Germinal center (tissue), 1 donor: ENCODE measurements at regions not wholly inside any gene's neighbourhood (a gene's known extent, or its start where the extent isn't known, plus 50 kb on each side); places are given as distances from the start of the nearest gene placed in this dataset.

ENCODE experiments used
- DNase-seq: peaks from one replicate; pipeline ENCODE4 v3.0.0; 2012; ENCODE audit warnings: mixed read lengths, low spot score

GRCh38 chr1:38331496-38332210, 285.1 kb upstream of the POU3F1 start:
- no peak for DNase-seq

- DNase-seq, result no peak
Measured at GRCh38 chr1:38330799-38331198, 284.2 kb upstream of the POU3F1 start.

- DNase-seq, result no peak
Measured at GRCh38 chr1:38329644-38330043, 283.1 kb upstream of the POU3F1 start.

DNA sequence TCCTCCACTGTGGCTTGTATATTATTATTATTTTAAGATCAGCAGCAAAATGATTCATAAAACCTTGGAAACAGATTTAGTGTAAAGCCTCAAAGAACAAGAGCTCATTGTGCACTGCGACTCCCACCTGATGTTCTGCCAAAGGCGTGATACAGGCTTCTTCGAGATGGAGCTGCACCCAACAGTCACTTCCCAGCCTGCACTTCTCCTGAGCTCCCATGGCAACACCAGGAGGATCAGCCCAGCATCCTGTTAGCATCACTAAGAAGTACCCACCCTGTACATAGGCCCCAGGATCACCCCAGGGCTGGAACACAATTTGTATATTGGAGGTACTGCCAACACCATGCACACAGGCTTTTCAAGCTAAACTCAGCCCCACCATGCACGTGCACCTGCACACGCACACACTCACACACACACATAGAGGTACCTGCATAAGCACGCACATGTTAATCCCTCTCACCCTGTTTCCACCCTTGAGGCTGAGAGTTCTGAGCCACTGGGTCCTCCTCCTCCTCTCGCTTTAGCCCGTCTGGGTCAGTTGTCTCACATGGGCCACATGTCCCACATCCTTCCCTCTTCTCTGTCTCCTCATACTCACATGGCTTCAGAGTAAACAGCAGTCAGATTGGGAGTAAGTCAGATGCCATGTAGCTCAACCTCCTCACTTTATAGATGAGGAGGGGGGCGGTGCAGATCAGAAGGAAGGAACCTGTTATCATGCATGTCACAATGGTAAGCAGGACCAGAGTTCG, 281.9 kb upstream of the POU3F1 start:
- DNase-seq, result no peak

DNA sequence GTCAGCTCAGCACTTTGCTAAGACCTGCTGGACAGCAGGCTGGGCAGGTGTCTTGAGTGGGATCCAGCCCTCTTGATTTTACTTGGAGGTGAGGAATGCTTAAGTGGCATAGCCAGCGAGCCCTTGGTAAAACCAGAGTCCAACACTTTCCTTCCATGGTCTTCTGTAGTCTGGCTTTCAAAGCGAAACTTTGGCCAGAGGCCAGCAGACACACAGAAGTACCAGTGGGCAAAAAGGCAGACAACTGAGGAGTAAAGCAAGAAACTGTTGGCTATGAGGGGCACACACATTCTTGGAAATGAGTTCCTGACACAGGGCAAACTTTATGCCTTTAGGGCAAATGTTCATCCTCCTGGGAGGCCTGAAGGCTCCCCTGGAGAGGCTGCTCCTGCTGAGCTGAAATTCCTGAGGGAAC, 281.0 kb upstream of the POU3F1 start:
- DNase-seq, result no peak

- no peak for DNase-seq
Measured at GRCh38 chr1:38326856-38327255, 280.3 kb upstream of the POU3F1 start.

DNA sequence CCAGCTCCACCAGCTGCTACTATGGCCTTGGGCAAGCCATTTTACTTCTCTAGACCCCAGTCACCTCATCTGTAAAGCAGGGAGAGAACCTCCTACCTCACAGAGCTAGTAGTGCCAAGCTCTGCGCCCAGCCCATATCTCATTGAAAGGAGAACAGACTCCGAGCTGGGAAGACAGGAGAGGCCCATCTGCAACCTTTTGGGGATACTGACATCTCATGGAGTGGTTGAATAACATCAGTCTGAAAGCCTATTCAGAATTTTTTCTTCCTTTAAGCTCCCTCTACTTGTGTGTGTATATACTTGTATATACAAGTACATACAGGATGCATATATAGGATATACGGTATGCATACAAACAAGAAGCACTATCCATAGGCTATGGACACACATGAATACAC, 279.5 kb upstream of the POU3F1 start:
- DNase-seq, result no peak

GRCh38 chr1:38312753-38313152, 266.2 kb upstream of the POU3F1 start:
- DNase-seq, result no peak

GRCh38 chr1:38310079-38310478, 263.5 kb upstream of the POU3F1 start:
- DNase-seq, result no peak

DNA sequence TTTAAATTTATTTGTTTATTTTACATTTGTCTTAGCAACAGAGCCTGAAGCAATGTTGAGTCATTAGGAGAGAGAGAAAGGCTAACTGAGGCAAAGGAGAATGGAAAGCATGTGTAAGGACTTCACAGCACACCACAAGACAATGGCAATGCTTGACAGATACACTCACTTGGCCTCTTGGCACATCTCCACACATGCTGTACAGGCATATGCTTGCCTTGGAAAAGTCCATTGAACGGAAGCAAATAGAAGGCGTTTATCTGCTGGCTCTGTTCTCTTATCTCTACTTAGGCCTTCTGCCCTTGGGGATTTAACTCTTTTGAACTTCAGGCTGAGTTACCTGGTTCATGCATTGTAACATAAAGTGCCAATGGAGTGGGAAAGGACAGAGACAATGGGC, 262.2 kb upstream of the POU3F1 start:
- no peak for DNase-seq

DNA sequence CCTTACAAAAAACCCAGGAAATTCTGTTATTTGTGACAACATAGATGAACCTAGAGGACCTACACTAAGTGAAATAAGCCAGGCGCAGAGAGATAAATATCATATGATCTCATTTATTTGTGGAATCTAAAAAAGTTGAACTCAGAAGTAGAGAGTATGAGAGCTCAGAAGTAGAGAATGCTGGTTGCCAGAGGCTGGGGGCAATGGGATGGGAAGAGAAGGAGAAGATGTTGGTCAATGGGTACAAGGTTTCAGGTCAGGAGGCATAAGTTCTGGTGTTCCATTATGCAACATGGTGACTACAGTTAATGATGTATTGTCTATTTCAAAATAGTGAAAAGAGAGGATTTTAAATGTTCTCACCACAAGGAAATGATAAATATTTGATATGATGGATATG, 259.1 kb upstream of the POU3F1 start:
- no peak for DNase-seq

DNA sequence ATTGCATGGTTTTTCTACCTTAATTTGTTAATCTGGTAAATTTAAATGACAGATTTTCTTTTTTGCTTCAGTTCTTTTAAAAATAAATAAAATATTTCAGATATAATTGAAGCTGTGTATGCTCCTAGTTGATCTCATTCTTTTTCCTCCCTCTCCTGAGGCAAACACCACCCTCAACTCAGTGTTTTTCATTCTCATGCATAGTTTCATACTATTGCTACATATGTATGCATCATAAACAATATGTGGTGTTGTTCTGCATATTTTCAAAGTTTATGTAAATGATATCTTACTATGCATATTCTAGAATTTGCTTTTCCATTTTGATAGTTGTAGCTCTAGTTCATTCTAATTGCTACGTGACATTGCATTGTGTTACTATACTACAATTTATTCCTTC, 257.2 kb upstream of the POU3F1 start:
- no peak for DNase-seq

GRCh38 chr1:38301040-38301439, 254.4 kb upstream of the POU3F1 start:
- no peak for DNase-seq

- DNase-seq, result no peak
Measured at GRCh38 chr1:38300616-38301015, 254.0 kb upstream of the POU3F1 start.

DNA sequence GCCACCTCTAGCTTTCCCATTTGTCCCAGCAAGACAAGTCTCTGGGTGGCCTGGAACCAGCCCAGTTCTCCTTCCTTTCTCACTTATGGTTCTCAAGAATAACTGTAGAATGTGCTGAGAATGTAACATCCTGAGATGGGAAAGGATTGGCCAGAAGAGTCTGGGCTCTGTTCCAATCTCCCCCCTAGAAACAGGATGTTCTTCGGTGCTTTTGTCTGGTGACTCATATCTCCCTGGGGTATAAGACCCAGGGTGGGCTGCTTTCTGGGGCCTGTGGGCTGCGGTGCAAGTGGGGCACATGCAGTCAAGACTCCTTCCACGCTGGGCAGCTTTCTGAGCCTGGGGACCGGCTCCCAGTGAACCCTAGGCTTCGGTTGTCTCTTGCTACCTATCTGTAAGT, 251.2 kb upstream of the POU3F1 start:
- DNase-seq, result no peak

- DNase-seq, result no peak
Measured at GRCh38 chr1:38297246-38297645, 250.7 kb upstream of the POU3F1 start.

DNA sequence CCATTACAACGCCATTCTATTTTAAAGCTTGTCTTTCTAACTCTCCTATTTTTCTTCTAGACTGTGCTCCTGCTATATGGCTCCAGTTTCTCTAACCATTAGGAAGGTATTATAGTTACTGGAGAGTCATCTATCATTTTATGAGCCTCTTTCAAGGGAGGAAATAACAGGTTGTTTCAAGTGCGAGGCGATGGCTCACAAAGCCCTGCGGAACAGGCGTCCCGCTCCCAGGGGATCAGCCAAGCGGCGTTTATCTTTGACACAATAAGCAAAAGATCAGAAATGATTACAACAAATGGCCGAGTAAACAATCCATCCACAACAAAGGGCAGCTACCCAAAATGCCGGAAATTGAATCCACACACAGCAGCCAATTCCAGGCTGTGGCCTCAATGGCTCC, 249.5 kb upstream of the POU3F1 start:
- DNase-seq, result no peak

- DNase-seq, result no peak
Measured at GRCh38 chr1:38293567-38293966, 247.0 kb upstream of the POU3F1 start.

DNA sequence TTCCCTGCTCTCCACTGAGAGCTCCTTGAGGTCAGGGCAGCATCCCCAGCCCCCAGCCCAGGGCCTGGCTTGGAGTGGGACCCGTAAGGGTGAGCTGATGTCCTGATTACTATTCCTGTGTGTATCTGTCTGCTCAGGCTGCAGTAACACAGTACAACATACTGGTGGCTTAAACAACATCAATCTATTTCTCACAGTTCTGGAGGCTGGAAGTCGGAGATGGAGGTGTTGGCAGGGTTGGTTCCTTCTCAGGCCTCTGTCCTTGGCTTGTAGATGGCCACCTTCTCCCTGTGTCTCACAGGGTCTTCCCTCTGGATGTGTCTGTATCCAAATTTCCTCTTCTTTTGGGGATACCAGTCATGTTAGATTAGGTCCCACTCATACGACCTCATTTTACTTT, 246.4 kb upstream of the POU3F1 start:
- no peak for DNase-seq

DNA sequence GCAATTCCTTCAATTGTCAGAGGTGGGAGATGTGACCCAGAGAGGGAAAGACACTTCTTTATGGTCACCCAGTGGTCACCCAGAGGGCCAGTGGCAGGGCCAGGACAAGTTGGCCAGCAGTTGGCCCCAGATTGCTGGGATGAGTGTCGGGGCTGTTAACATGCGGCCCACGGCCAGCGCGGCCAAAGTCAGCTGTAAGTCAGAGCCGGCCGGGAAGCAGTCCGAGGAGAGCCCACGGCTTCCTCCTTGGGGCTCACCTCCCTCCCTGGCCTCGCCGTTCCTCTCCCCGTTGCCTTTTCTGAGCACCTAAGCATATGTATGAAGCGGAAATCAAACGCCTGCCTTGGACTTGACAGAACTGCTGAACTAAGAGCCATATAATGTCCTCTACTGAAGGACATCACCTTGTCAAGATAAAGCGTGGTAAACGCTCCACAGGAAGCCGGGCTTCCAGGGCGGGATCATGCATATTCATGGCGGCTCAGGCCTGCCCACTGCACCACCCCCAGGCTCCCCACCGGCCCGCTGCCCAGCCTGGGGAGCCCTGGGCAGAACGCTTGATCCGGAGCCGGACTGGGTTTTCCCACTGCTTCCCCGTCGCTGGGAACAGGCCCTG, 245.4 kb upstream of the POU3F1 start:
- DNase-seq, result no peak

- no peak for DNase-seq
Measured at GRCh38 chr1:38291336-38291735, 244.7 kb upstream of the POU3F1 start.

DNA sequence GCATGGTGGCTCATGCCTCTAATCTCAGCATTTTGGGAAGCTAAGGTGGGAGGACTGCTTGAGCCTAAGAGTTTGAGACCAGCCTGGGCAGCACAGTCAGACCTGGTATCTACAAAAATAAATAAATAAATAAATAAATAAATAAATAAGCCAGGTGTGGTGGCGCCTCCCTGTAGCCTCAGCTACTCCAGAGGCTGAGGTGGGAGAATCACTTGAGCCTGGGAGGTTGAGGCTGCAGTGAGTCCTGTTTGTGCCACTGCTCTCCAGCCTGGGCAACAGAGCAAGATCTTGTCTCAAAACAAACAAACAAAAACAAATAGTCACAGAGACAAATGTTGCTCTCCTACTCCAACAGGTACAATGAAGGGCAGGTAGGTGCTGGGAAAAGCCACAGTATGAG, 242.4 kb upstream of the POU3F1 start:
- no peak for DNase-seq

DNA sequence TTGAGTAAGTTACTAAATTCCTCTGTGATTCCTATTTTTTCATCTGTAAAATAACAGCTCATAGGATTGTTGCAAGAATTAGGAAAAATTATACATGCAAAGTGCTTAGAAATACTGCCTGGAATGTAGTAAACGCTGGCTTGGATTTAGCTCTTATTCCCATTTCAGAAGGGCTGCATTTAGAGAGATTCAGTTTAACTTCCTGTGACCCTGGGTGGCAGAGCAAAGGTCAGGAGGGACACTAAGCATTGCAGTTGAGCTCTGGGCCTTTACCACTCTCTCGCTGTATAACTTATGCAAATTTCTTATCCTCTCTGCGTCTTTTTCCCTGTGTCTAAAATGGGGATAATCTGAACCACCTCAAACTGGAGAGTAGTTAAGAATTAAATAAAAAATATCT, 241.0 kb upstream of the POU3F1 start:
- no peak for DNase-seq
